Omental fat pad (tissue), 3 donors: ENCODE measurements at regions not wholly inside any gene's neighbourhood (a gene's known extent, or its start where the extent isn't known, plus 50 kb on each side); places are given as distances from the start of the nearest gene placed in this dataset.

Experiments
- ATAC-seq: fragments of 150-250 bp; one replicate; pipeline ENCODE4 v1.9.1; 2016; ENCODE audit warnings: mild to moderate bottlenecking, moderate library complexity; ENCODE audit not compliant: low FRiP score
- DNase-seq: peaks from one replicate; pipeline ENCODE4 v3.0.0-alpha.2; 2019; ENCODE audit warnings: low spot score
- TF ChIP-seq, protein P1 (sequence below), 3 donors: fragments of 450-650 bp; IDR thresholded peaks; one replicate each; pipeline ENCODE4 v1.5.1; 2016 to 2017; ENCODE audit warnings: antibody characterized with exemption in 3 of 3, mild to moderate bottlenecking in 3 of 3, moderate library complexity in 2 of 3

DNA sequence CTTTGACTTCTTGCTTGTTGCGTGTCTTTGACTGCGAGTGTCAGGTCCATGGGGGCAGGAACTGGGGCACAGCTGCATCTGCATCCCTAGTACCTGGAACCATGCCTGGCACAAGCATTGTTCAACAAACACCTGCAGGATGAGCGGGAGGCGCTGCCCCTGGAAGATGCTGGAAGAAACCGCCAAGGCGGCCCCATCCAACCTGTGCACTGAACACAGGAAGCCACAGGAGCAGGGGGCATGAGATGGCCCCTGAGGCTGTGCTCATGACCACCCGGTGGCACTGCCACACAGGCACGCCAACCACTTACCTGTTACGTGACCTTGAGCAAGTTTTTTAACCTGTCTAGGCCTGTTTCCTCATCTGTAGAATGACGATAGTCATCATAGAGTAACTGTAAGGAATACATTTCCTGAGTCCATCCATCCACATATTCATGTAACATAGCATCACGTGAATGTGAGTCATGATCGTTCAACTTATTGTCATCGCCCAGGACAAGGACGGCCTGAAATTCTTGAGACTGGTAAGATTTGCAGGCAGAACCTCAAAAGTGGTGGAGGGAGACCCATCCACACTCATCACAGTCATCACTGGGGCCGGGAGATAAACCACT is 374.2 kb downstream of the PREX1 start:
- TF ChIP-seq, protein P1, sequence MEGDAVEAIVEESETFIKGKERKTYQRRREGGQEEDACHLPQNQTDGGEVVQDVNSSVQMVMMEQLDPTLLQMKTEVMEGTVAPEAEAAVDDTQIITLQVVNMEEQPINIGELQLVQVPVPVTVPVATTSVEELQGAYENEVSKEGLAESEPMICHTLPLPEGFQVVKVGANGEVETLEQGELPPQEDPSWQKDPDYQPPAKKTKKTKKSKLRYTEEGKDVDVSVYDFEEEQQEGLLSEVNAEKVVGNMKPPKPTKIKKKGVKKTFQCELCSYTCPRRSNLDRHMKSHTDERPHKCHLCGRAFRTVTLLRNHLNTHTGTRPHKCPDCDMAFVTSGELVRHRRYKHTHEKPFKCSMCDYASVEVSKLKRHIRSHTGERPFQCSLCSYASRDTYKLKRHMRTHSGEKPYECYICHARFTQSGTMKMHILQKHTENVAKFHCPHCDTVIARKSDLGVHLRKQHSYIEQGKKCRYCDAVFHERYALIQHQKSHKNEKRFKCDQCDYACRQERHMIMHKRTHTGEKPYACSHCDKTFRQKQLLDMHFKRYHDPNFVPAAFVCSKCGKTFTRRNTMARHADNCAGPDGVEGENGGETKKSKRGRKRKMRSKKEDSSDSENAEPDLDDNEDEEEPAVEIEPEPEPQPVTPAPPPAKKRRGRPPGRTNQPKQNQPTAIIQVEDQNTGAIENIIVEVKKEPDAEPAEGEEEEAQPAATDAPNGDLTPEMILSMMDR (IDR thresholded peaks at IDR 0.05) = no peak
- ATAC-seq (no peak), DNase-seq (no peak)

DNA sequence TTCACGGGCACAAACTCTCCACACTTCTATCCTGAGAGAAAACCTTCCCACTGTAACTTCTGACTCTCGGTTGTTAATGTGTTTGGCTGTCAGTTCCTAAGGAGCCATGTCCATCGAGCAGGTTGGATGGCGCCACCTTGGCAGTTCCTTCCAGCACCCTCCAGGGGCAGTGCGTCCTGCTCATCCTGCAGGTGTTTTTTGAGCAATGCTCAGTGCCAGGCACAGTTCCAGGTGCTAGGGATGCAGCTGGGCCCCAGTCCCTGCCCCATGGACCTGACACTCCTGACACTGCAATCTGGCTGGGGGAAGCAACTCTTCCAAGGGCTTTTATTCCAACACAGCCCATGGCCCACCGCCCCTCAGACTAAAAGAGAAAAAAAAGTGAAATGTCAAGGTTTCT is 376.4 kb downstream of the PREX1 start:
- DNase-seq = no peak
- TF ChIP-seq, protein P1 (IDR thresholded peaks at IDR 0.05) = no peak
- ATAC-seq = no peak

DNA sequence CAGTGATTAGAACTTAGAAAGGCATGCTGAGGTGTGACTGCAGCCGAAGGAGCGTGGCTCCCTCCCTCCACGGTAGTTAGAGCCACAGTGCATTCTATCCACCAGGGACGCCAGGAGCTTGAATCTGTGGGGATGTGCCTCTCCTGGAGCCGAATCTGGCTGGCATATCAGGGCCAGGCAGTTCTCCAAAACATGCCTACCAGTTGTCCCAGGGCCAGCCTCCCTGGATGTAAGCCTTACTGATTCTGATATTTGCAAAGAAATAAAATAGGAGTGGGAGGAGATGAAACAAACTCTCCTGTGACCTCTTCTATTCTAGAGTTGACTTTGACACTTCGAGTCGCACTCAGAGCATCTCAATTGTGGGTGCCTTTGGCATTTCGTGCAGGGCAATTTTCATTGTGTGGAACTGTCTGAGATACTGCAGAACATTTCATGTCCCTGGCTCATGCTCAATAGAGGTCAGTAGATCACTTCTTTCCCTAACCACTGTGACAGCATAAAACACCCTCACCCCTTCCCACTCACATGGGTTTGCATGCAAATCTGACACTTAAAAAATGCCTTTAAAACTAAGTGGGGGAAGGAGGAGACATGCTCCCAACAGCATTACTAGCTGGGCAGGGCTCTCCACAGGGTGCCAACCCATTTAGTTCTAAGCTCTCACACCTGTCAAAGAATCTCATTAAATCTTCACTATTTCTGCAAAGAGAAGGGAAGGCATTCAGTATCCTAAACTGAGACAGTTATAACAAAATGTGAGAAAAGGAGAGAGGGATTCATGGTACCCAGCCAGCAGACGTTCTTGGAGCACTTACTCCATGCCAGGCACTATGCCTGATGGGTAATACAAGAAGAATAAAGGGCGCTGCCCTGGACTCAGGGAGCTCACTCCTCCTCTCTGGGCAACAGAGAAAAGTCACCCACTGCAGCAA is 378.9 kb downstream of the PREX1 start:
- TF ChIP-seq, protein P1 (IDR thresholded peaks at IDR 0.05) = no peak
- DNase-seq (no peak), ATAC-seq (no peak)

DNA sequence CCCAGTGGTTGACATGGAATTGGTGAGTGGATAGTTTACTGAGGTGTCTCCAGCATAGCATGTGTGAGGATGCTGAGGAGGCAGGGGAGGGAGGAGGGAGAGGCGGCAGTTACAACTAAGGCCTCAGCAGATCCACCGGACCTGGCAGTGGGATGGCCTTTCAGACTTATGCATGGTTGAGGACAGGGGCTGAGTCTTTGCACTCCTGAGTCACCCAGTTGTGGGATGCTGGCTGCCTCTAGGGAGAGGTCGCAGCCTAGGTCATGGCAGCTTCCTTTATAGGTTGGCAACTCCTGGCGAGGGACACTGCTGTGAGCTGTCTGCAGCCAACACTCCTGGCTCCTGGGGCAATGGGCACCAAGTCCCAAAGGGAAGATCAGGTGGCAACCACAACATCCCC is 380.3 kb downstream of the PREX1 start:
- TF ChIP-seq, protein P1 (IDR thresholded peaks at IDR 0.05) = no peak
- DNase-seq (no peak), ATAC-seq (no peak)

DNA sequence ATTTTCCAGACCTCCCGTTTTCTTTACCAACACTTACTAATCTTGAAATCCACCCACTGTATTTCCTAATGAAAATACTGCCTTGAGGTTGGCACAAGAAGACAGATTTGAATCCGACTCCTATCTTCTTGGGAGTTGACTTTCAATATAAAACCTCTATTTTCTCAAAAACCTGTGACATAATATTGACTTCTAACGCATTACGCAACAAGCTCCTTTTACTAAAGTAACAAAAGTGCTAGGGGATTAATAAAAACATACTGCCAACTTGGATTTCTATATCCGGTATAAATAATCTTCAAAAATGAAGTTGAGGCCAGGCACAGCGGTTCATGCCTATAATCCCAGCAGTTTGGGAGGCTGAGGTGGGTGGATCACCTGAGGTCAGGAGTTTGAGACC is 382.0 kb downstream of the PREX1 start:
- TF ChIP-seq, protein P1 (IDR thresholded peaks at IDR 0.05) = no peak
- ATAC-seq = no peak
- DNase-seq = no peak

DNA sequence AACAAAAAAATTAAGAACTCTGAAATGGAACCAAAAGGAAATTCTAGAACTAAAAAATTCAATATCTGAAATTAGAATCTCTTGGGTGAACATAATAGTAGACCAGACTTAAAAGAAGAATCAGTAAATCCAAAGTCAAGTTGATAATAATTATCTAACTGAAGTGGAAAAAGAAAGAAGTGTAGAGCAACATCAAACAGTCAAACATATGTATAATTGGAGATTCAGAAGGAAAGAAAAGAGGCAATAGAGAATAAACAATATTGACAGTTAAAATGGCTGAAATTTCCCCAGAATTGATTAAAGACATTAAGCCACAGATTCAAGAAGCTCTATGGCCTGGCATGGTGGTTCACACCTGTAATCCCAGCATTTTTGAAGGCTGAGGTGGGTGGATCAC is 383.6 kb downstream of the PREX1 start:
- no peak for ATAC-seq
- DNase-seq = no peak
- TF ChIP-seq, protein P1 (IDR thresholded peaks at IDR 0.05) = no peak
